22Rv1 (cell line): ENCODE measurements at regions not wholly inside any gene's neighbourhood (a gene's known extent, or its start where the extent isn't known, plus 50 kb on each side); places are given as distances from the start of the nearest gene placed in this dataset.
"Not testable (repeated sequence)": the region's sequence is repeated elsewhere in the genome, so short reads cannot be mapped to it uniquely, and the experiment has no call there.

Experiments used
- H3K27ac ChIP-seq: fragments of 450-650 bp; 2 replicates; pipeline ENCODE4 v1.5.1; 2017
- ZFX ChIP-seq: fragments of 450-650 bp; IDR thresholded peaks from 2 replicates; pipeline ENCODE4 v1.6.1; 2017; ENCODE audit warnings: antibody characterized with exemption, borderline replicate concordance
- TF ChIP-seq, protein P1 (sequence below): fragments of 450-650 bp; IDR thresholded peaks from 2 replicates; pipeline ENCODE4 v1.5.1; 2017; ENCODE audit warnings: mild to moderate bottlenecking

DNA sequence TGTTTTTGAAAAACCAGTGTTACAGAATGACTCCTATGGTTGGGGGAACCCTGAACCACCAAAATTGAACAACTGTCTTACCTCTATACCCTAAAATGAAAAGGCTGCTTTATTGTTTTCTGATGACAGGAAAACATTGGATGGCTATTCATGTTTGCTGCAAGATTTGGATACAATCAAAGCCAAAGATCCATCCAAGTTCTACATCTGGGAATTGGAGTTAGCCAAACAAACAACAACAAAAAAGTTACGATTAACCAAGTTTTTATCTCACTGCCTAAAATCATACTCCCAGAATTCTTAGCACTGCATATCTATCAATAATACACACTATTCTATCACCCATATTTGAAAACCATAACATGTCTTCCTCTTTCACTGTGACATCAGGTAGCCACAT lies 349.7 kb upstream of the SLC7A11 start:
- H3K27ac ChIP-seq = no peak overlapping the region
- TF ChIP-seq, protein P1, sequence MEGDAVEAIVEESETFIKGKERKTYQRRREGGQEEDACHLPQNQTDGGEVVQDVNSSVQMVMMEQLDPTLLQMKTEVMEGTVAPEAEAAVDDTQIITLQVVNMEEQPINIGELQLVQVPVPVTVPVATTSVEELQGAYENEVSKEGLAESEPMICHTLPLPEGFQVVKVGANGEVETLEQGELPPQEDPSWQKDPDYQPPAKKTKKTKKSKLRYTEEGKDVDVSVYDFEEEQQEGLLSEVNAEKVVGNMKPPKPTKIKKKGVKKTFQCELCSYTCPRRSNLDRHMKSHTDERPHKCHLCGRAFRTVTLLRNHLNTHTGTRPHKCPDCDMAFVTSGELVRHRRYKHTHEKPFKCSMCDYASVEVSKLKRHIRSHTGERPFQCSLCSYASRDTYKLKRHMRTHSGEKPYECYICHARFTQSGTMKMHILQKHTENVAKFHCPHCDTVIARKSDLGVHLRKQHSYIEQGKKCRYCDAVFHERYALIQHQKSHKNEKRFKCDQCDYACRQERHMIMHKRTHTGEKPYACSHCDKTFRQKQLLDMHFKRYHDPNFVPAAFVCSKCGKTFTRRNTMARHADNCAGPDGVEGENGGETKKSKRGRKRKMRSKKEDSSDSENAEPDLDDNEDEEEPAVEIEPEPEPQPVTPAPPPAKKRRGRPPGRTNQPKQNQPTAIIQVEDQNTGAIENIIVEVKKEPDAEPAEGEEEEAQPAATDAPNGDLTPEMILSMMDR = no peak
- TF ChIP-seq ZFX = no peak

DNA sequence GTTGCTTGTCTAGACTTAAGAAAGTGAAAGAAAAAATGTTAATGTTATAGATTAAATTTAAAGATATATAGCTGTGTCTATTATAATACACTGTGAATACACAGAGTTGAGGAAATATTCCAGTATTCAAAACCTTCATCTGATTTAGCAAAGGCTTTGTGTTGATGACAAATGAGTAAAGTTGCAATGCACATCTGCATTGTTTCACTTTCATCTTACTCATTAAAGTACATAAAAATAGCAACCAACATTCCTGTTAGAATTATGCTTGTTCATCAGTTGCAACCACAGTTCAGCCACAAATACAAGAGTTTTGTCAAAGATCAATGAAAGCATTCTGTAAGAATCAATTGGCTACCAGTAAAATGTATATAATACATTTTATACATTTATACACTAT lies 346.4 kb upstream of the SLC7A11 start:
- no peak overlapping the region for H3K27ac ChIP-seq
- TF ChIP-seq, protein P1 = no peak
- no peak for TF ChIP-seq ZFX

DNA sequence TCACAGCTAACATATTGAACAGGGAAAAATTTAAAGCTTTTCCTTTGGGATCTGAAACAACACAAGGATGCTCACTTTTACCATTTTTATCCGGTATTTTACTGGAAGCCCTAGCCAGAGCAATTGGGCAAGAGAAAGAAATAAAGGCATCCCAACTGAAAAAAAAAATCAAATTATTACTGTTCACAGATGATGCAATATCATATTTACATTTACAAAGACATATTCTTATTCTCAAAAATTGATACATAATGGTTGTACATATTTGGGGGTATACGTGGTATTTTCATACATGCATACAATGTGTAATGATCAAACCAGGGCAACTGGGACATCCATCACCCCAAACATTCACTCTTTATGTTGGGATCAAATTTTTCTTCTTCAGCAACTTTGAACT lies 337.0 kb upstream of the SLC7A11 start:
- TF ChIP-seq ZFX = no peak
- TF ChIP-seq, protein P1 = no peak

DNA sequence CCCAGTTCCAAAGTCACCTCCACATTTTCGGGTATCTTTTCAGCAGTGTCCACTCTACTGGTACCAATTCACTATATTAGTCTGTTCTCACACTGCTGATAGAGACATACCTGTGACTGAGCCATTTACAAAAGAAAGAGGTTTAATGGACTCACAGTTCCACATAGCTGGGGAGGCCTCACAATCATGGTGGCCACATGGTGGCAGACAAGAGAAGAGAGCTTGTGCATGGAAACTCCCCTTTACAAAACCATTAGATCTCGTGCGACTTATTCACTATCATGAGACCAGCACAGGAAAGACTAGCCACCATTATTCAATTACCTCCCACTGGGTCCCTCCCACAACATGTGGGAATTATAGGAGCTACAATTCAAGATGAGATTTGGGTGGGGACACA lies 335.7 kb upstream of the SLC7A11 start:
- not testable (repeated sequence) for H3K27ac ChIP-seq
- TF ChIP-seq, protein P1 = peak; percentile 59

More for the DNA sequence above, 337.0 kb upstream of the SLC7A11 start:
- H3K27ac ChIP-seq = no peak overlapping the region

DNA sequence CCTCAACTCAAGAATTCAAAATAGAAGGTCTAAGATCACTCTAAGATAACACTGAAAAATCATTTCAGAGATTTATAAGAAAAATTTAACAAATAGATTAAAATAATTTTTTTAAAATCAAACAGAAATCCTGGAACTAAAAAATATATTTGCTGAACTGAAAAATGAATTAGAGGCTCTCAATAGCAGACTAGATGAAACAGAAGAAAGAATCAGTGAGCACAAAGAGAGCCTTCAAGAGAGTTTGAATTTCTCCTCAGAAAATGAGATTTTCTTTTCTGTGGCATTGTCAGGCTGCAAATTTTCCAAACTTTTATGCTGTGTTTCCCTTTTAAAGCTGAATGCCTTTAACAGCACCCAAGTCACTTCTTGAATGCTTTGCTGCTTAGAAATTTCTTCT lies 335.0 kb upstream of the SLC7A11 start:
- TF ChIP-seq, protein P1 = no peak
- no peak for TF ChIP-seq ZFX
- no peak overlapping the region for H3K27ac ChIP-seq

DNA sequence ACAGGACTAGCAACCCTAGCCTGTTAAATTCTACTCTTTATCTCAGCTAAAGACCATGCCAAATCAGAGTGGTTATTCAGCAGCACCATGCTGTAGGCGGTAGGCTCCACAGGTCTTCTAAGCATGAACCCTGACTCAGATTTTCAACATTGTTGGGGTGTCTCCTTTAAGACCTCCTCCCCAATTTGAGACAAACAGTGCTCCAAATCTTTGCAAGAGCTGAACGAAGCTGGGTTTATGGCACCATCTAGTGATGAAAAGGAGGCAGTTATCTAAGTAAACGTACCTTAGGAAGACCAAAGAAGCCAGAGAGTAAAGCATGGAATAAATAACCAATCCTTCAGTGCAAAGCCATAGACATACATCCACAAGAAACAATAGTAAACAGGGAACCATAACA lies 334.5 kb upstream of the SLC7A11 start:
- TF ChIP-seq ZFX = no peak
- TF ChIP-seq, protein P1 = peak; percentile 79
- H3K27ac ChIP-seq = no peak overlapping the region

DNA sequence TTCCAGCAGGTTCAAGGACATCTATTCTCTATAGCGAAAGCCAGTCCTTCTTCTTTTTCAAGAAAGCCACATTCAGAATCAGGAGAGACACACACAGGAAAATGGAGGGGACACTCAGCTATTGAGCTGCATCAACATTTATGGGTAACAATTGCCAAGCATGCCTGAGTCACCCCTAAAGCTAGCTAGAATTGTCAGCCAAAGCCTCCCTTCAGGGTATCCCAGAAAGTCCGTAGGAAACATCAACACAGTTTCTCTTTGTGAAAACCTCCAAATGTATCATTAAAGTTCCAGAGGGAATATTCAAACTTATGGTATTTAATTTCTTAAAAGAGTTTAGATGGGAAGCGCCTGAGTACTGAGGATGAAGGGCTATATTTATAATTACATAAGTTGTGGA lies 331.1 kb upstream of the SLC7A11 start:
- no peak overlapping the region for H3K27ac ChIP-seq
- TF ChIP-seq, protein P1 = no peak
- no peak for TF ChIP-seq ZFX
